ENCODE measurements at regions not wholly inside any gene's neighbourhood (a gene's known extent, or its start where the extent isn't known, plus 50 kb on each side); places are given as distances from the start of the nearest gene placed in this dataset.

DNA sequence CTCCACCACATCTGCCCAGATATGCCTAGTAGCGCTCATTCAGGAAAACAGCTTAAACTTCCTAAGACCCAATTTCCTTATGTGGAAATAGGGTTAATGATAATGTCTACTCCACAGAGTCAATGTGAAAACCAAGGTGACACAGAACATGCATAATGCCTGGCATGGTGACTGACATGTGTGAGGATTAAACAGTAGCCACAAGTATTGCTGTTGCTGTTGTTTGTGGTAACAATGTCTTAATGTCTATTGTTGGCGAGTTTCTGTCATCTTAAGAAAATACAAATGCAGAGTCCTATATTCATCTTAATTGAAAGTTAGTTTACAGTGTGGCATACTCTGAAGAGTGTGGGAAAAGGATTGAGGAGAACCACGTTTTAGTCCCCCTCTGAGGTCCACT, 75.6 kb upstream of the NGF start:
- Histone ChIP-seq H3K36me3 (ENCODE audit: control insufficient read depth in 3 of 3, insufficient read depth in 3 of 3, low read length in 3 of 3) (no peaks in the 10 kb centered on the region), H3K4me3 (ENCODE audit: low read length in 3 of 3) (no peak overlapping the region), H3K9ac (ENCODE audit: low read depth in 1 of 3, low read length in 3 of 3) (no peak overlapping the region), H3K27ac (ENCODE audit: low read depth, low read length) (no peak overlapping the region), H3K27me3 (ENCODE audit: control insufficient read depth in 3 of 3, insufficient read depth in 3 of 3, low read length in 3 of 3) (no peaks in the 10 kb centered on the region), H3K9me3 (ENCODE audit: control insufficient read depth in 3 of 3, low read length in 3 of 3) (no peaks in the 10 kb centered on the region), H3K4me1 (ENCODE audit: control insufficient read depth in 3 of 3, insufficient read depth in 3 of 3, low read length in 3 of 3) (no peaks in the 10 kb centered on the region)

- Histone ChIP-seq H3K4me3 (ENCODE audit: low read length in 3 of 3) (no peak overlapping the region), H3K9me3 (ENCODE audit: control insufficient read depth in 3 of 3, low read length in 3 of 3) (no peaks in the 10 kb centered on the region), H3K27ac (ENCODE audit: low read depth, low read length) (no peak overlapping the region), H3K4me1 (ENCODE audit: control insufficient read depth in 3 of 3, insufficient read depth in 3 of 3, low read length in 3 of 3) (no peaks in the 10 kb centered on the region), H3K9ac (ENCODE audit: low read depth in 1 of 3, low read length in 3 of 3) (no peak overlapping the region), H3K27me3 (ENCODE audit: control insufficient read depth in 3 of 3, insufficient read depth in 3 of 3, low read length in 3 of 3) (no peaks in the 10 kb centered on the region), H3K36me3 (ENCODE audit: control insufficient read depth in 3 of 3, insufficient read depth in 3 of 3, low read length in 3 of 3) (no peaks in the 10 kb centered on the region)
Observed at GRCh38 chr1:115413208-115413607, 75.2 kb upstream of the NGF start.

DNA sequence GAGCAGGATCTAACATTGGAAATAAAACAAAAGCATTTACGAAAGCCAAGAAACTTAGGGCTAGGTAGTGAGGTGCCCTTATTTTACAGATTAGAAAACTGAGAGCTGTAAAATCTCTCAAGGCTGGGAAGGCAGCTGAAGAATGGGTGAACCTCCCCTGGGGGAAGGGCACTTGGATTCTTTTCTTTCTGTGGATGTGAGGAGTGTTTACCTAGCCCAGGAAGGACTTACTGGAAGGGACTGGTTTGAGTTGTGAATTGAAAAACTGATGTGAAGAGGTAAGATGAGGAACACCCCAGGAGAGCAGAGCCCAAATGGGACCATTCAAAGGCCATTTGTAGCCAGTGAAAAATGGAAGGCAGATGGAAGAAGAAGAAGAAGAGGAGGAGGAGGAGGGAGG, 74.7 kb upstream of the NGF start:
- H3K27ac ChIP-seq (ENCODE audit: low read depth, low read length) = no peak overlapping the region
- H3K4me1 ChIP-seq (ENCODE audit: control insufficient read depth in 3 of 3, insufficient read depth in 3 of 3, low read length in 3 of 3) = no peaks in the 10 kb centered on the region
- no peaks in the 10 kb centered on the region for H3K9me3 ChIP-seq (ENCODE audit: control insufficient read depth in 3 of 3, low read length in 3 of 3)
- no peak overlapping the region for H3K4me3 ChIP-seq (ENCODE audit: low read length in 3 of 3)
- H3K36me3 ChIP-seq (ENCODE audit: control insufficient read depth in 3 of 3, insufficient read depth in 3 of 3, low read length in 3 of 3) = no peaks in the 10 kb centered on the region
- H3K27me3 ChIP-seq (ENCODE audit: control insufficient read depth in 3 of 3, insufficient read depth in 3 of 3, low read length in 3 of 3) = no peaks in the 10 kb centered on the region
- H3K9ac ChIP-seq (ENCODE audit: low read depth in 1 of 3, low read length in 3 of 3) = no peak overlapping the region

DNA sequence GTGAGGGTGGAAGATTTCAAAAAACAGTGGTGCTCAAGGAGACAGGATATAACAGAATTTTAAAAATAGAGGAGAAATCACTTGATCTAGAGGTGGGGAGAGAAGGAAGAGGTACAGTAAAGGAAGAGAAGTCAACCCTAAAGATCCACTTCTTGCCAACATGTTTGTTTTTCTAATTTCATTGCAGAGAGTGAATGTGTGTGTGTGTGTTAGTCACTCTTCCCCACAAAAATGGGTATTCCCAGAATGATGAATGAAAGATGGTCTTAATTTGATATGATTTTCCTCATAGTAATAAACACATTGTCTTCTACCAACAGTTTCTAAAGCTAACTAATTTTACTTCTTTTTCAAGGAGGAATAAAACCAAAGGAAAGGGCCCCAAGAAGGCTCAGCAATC, 74.2 kb upstream of the NGF start:
- no peak overlapping the region for H3K9ac ChIP-seq (ENCODE audit: low read depth in 1 of 3, low read length in 3 of 3)
- H3K36me3 ChIP-seq (ENCODE audit: control insufficient read depth in 3 of 3, insufficient read depth in 3 of 3, low read length in 3 of 3) = no peaks in the 10 kb centered on the region
- no peaks in the 10 kb centered on the region for H3K4me1 ChIP-seq (ENCODE audit: control insufficient read depth in 3 of 3, insufficient read depth in 3 of 3, low read length in 3 of 3)
- H3K27me3 ChIP-seq (ENCODE audit: control insufficient read depth in 3 of 3, insufficient read depth in 3 of 3, low read length in 3 of 3) = no peaks in the 10 kb centered on the region
- no peak overlapping the region for H3K27ac ChIP-seq (ENCODE audit: low read depth, low read length)
- H3K9me3 ChIP-seq (ENCODE audit: control insufficient read depth in 3 of 3, low read length in 3 of 3) = no peaks in the 10 kb centered on the region
- H3K4me3 ChIP-seq (ENCODE audit: low read length in 3 of 3) = no peak overlapping the region

GRCh38 chr1:115411371-115412063, 73.5 kb upstream of the NGF start:
- no peaks in the 10 kb centered on the region for H3K4me1 ChIP-seq (ENCODE audit: control insufficient read depth in 3 of 3, insufficient read depth in 3 of 3, low read length in 3 of 3)
- no peak overlapping the region for H3K4me3 ChIP-seq (ENCODE audit: low read length in 3 of 3)
- no peaks in the 10 kb centered on the region for H3K36me3 ChIP-seq (ENCODE audit: control insufficient read depth in 3 of 3, insufficient read depth in 3 of 3, low read length in 3 of 3)
- no peak overlapping the region for H3K9ac ChIP-seq (ENCODE audit: low read depth in 1 of 3, low read length in 3 of 3)
- no peaks in the 10 kb centered on the region for H3K27me3 ChIP-seq (ENCODE audit: control insufficient read depth in 3 of 3, insufficient read depth in 3 of 3, low read length in 3 of 3)
- no peaks in the 10 kb centered on the region for H3K9me3 ChIP-seq (ENCODE audit: control insufficient read depth in 3 of 3, low read length in 3 of 3)
- H3K27ac ChIP-seq (ENCODE audit: low read depth, low read length) = no peak overlapping the region

- no peak overlapping the region for H3K27ac ChIP-seq (ENCODE audit: low read depth, low read length)
- H3K9me3 ChIP-seq (ENCODE audit: control insufficient read depth in 3 of 3, low read length in 3 of 3) = no peaks in the 10 kb centered on the region
- H3K36me3 ChIP-seq (ENCODE audit: control insufficient read depth in 3 of 3, insufficient read depth in 3 of 3, low read length in 3 of 3) = no peaks in the 10 kb centered on the region
- H3K4me1 ChIP-seq (ENCODE audit: control insufficient read depth in 3 of 3, insufficient read depth in 3 of 3, low read length in 3 of 3) = no peaks in the 10 kb centered on the region
- H3K9ac ChIP-seq (ENCODE audit: low read depth in 1 of 3, low read length in 3 of 3) = no peak overlapping the region
- no peak overlapping the region for H3K4me3 ChIP-seq (ENCODE audit: low read length in 3 of 3)
- no peaks in the 10 kb centered on the region for H3K27me3 ChIP-seq (ENCODE audit: control insufficient read depth in 3 of 3, insufficient read depth in 3 of 3, low read length in 3 of 3)
Observed at GRCh38 chr1:115409094-115410015, 71.3 kb upstream of the NGF start.

GRCh38 chr1:115408533-115408932, 70.5 kb upstream of the NGF start:
- Histone ChIP-seq H3K27me3 (ENCODE audit: control insufficient read depth in 3 of 3, insufficient read depth in 3 of 3, low read length in 3 of 3) (no peaks in the 10 kb centered on the region), H3K4me1 (ENCODE audit: control insufficient read depth in 3 of 3, insufficient read depth in 3 of 3, low read length in 3 of 3) (no peaks in the 10 kb centered on the region), H3K27ac (ENCODE audit: low read depth, low read length) (no peak overlapping the region), H3K9ac (ENCODE audit: low read depth in 1 of 3, low read length in 3 of 3) (no peak overlapping the region), H3K36me3 (ENCODE audit: control insufficient read depth in 3 of 3, insufficient read depth in 3 of 3, low read length in 3 of 3) (no peaks in the 10 kb centered on the region), H3K9me3 (ENCODE audit: control insufficient read depth in 3 of 3, low read length in 3 of 3) (no peaks in the 10 kb centered on the region), H3K4me3 (ENCODE audit: low read length in 3 of 3) (no peak overlapping the region)

GRCh38 chr1:115404911-115405310, 66.9 kb upstream of the NGF start:
- no peaks in the 10 kb centered on the region for H3K36me3 ChIP-seq (ENCODE audit: control insufficient read depth in 3 of 3, insufficient read depth in 3 of 3, low read length in 3 of 3)
- H3K4me3 ChIP-seq (ENCODE audit: low read length in 3 of 3) = no peak overlapping the region
- no peaks in the 10 kb centered on the region for H3K4me1 ChIP-seq (ENCODE audit: control insufficient read depth in 3 of 3, insufficient read depth in 3 of 3, low read length in 3 of 3)
- no peak overlapping the region for H3K9ac ChIP-seq (ENCODE audit: low read depth in 1 of 3, low read length in 3 of 3)
- no peaks in the 10 kb centered on the region for H3K27me3 ChIP-seq (ENCODE audit: control insufficient read depth in 3 of 3, insufficient read depth in 3 of 3, low read length in 3 of 3)
- H3K27ac ChIP-seq (ENCODE audit: low read depth, low read length) = no peak overlapping the region
- no peaks in the 10 kb centered on the region for H3K9me3 ChIP-seq (ENCODE audit: control insufficient read depth in 3 of 3, low read length in 3 of 3)

DNA sequence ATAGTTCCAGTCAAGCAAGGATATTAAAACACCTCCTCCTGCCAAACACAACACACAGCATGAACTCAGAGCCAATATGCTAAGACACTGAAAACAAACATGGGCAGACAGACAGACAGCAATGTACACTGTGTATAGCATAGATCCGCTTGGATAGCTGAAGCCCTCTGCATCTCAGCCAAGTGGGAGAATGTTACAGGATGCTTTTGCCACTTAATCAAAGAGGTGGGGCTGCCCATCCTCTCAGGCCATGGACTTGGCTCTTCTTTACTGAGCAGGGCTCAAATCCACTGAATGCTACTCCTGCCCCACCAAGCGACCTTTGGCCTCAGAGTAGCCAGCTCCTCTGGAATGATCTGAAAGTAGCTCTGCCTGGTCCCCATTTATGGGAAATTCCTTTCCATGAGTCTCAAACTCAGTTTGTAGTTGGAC, 64.7 kb upstream of the NGF start:
- Histone ChIP-seq H3K4me1 (ENCODE audit: control insufficient read depth in 3 of 3, insufficient read depth in 3 of 3, low read length in 3 of 3) (no peaks in the 10 kb centered on the region), H3K9ac (ENCODE audit: low read depth in 1 of 3, low read length in 3 of 3) (no peak overlapping the region), H3K36me3 (ENCODE audit: control insufficient read depth in 3 of 3, insufficient read depth in 3 of 3, low read length in 3 of 3) (no peaks in the 10 kb centered on the region), H3K4me3 (ENCODE audit: low read length in 3 of 3) (no peak overlapping the region), H3K9me3 (ENCODE audit: control insufficient read depth in 3 of 3, low read length in 3 of 3) (no peaks in the 10 kb centered on the region), H3K27me3 (ENCODE audit: control insufficient read depth in 3 of 3, insufficient read depth in 3 of 3, low read length in 3 of 3) (no peaks in the 10 kb centered on the region), H3K27ac (ENCODE audit: low read depth, low read length) (no peak overlapping the region)

DNA sequence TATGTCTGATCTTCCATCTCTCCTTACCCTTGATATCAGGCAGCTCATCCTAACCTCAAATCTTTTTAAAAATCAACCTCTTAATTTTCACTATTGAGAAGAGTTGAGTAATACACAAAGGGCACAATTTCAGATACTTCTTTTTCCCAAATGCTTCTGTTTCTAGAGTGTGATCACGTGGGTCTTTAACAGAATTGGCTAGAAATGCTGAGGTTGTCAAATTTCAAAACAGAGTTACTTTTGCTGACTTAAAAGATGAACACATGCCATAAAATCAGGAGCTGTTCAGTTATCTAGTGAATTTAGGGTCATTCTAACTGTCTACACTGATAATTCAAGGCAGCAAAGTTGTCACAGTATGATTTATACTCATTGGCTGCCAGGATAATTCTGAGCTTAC, 63.6 kb upstream of the NGF start:
- Histone ChIP-seq H3K4me3 (ENCODE audit: low read length in 3 of 3) (no peak overlapping the region), H3K4me1 (ENCODE audit: control insufficient read depth in 3 of 3, insufficient read depth in 3 of 3, low read length in 3 of 3) (no peaks in the 10 kb centered on the region), H3K9ac (ENCODE audit: low read depth in 1 of 3, low read length in 3 of 3) (no peak overlapping the region), H3K36me3 (ENCODE audit: control insufficient read depth in 3 of 3, insufficient read depth in 3 of 3, low read length in 3 of 3) (no peaks in the 10 kb centered on the region), H3K27me3 (ENCODE audit: control insufficient read depth in 3 of 3, insufficient read depth in 3 of 3, low read length in 3 of 3) (no peaks in the 10 kb centered on the region), H3K9me3 (ENCODE audit: control insufficient read depth in 3 of 3, low read length in 3 of 3) (no peaks in the 10 kb centered on the region), H3K27ac (ENCODE audit: low read depth, low read length) (no peak overlapping the region)
